Activated CD8-positive, alpha-beta memory T cell treated with anti-CD3 and anti-CD28 coated beads for 48 hours (primary cell): ENCODE measurements at regions not wholly inside any gene's neighbourhood (a gene's known extent, or its start where the extent isn't known, plus 50 kb on each side); places are given as distances from the start of the nearest gene placed in this dataset.

Experiments used
- DNase-seq, 3 experiments: peaks; one replicate each; pipeline ENCODE4 v3.0.0-alpha.2; 2020; ENCODE audit warnings: low read depth in 2 of 3, low spot score in 2 of 3

GRCh38 chr18:73478191-73478590 lies 610.4 kb upstream of the NETO1 start:
- DNase-seq: no peak

GRCh38 chr18:73476031-73476430 lies 608.2 kb upstream of the NETO1 start:
- DNase-seq: no peak

GRCh38 chr18:73462092-73462491 lies 594.3 kb upstream of the NETO1 start:
- DNase-seq: no peak

- no peak for DNase-seq
Measured at GRCh38 chr18:73461780-73462059, 593.9 kb upstream of the NETO1 start.

- DNase-seq: no peak
Measured at GRCh38 chr18:73461038-73461779, 593.4 kb upstream of the NETO1 start.

- DNase-seq: no peak
Measured at GRCh38 chr18:73458186-73458964, 590.6 kb upstream of the NETO1 start.

GRCh38 chr18:73456643-73457042 lies 588.9 kb upstream of the NETO1 start:
- no peak for DNase-seq

- DNase-seq: no peak
Measured at GRCh38 chr18:73452866-73453265, 585.1 kb upstream of the NETO1 start.

- no peak for DNase-seq
Measured at GRCh38 chr18:73446502-73446901, 578.7 kb upstream of the NETO1 start.

- no peak for DNase-seq
Measured at GRCh38 chr18:73431620-73432019, 563.8 kb upstream of the NETO1 start.

GRCh38 chr18:73421010-73421409 lies 553.2 kb upstream of the NETO1 start:
- no peak for DNase-seq

- DNase-seq: no peak
Measured at GRCh38 chr18:73419531-73419930, 551.7 kb upstream of the NETO1 start.

GRCh38 chr18:73414598-73414997 lies 546.8 kb upstream of the NETO1 start:
- DNase-seq: no peak

GRCh38 chr18:73414069-73414468 lies 546.3 kb upstream of the NETO1 start:
- DNase-seq: no peak

- no peak for DNase-seq
Measured at GRCh38 chr18:73409242-73409641, 541.5 kb upstream of the NETO1 start.

GRCh38 chr18:73408469-73408868 lies 540.7 kb upstream of the NETO1 start:
- no peak for DNase-seq

GRCh38 chr18:73407506-73407905 lies 539.7 kb upstream of the NETO1 start:
- DNase-seq: no peak

GRCh38 chr18:73384246-73384645 lies 516.5 kb upstream of the NETO1 start:
- DNase-seq: no peak

- no peak for DNase-seq
Measured at GRCh38 chr18:73381699-73382036, 513.9 kb upstream of the NETO1 start.

GRCh38 chr18:73381016-73381698 lies 513.4 kb upstream of the NETO1 start:
- DNase-seq: no peak

- no peak for DNase-seq
Measured at GRCh38 chr18:73366713-73367112, 498.9 kb upstream of the NETO1 start.

GRCh38 chr18:73365018-73365417 lies 497.2 kb upstream of the NETO1 start:
- no peak for DNase-seq
